ENCODE measurements at regions not wholly inside any gene's neighbourhood (a gene's known extent, or its start where the extent isn't known, plus 50 kb on each side); places are given as distances from the start of the nearest gene placed in this dataset.

DNA sequence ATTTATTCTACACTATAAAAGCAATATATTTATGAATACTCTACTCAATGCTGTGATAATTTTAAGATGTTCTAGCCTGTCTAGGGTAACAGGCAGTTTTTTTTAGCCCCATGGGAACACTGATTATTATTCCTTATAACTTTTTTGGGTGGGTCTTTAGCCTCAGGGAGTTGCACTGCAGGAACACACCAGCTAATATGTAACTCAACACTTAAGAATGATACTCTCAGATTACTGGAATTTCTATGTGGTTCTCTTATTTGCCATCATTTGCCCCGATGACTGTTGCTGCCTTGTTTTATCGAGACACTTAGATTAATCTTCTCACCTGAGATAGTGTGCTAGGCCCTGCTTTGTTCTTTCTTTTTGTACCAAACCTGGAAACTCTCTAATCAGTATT lies 396.9 kb upstream of the SLITRK1 start:
- no peak overlapping the region for H3K27ac ChIP-seq (ENCODE audit: low read length)
- no peaks in the 10 kb centered on the region for H3K4me1 ChIP-seq (ENCODE audit: control insufficient read depth, insufficient read depth, low read length)

DNA sequence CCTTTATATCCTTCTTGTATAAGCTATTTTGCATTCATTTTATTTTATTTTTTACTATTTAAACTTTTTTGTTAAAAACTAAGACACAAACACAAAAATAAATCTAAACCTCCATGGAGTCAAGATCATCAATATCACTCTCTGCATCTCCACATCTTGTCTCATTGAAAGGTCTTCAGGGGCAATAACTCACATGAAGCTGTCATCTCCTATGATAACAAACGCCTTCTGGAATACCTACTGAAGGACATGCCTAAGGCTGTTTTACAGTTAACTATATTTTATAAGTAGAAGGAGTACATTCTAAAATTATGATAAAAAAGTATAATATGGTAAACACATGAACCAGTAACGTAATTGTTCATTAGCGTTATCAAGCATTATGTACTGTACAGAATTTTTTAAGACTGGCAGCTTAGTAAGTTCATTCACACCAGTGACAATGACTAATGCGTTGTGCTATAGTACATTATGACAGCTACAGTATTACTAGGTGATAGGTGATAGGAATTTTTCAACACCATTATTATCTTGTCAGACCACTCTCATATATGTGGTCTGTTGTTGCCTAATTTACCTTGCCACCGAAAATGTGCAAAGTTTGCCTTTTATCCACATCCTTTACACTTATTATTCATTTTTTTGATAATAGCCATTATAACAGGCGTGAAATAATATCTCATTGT lies 390.7 kb upstream of the SLITRK1 start:
- H3K9ac ChIP-seq (ENCODE audit: low read length in 2 of 2), result no peak overlapping the region
- no peaks in the 10 kb centered on the region for H3K4me1 ChIP-seq (ENCODE audit: control insufficient read depth, insufficient read depth, low read length)
- H3K4me3 ChIP-seq (ENCODE audit: low read length in 2 of 2), result no peak overlapping the region
- H3K27ac ChIP-seq (ENCODE audit: low read length), result no peak overlapping the region
- H3K36me3 ChIP-seq (ENCODE audit: control insufficient read depth in 2 of 2, insufficient read depth in 2 of 2, low read length in 2 of 2), result no peaks in the 10 kb centered on the region
- H3K27me3 ChIP-seq (ENCODE audit: control insufficient read depth in 1 of 2, insufficient read depth in 2 of 2, low read length in 2 of 2), result no peaks in the 10 kb centered on the region
- no peaks in the 10 kb centered on the region for H3K9me3 ChIP-seq (ENCODE audit: control insufficient read depth in 2 of 2, low read length in 2 of 2)

More for the DNA sequence above, 396.9 kb upstream of the SLITRK1 start:
- Histone ChIP-seq H3K9ac (ENCODE audit: low read length in 2 of 2) (no peak overlapping the region), H3K9me3 (ENCODE audit: control insufficient read depth in 2 of 2, low read length in 2 of 2) (no peaks in the 10 kb centered on the region), H3K36me3 (ENCODE audit: control insufficient read depth in 2 of 2, insufficient read depth in 2 of 2, low read length in 2 of 2) (no peaks in the 10 kb centered on the region), H3K4me3 (ENCODE audit: low read length in 2 of 2) (no peak overlapping the region), H3K27me3 (ENCODE audit: control insufficient read depth in 1 of 2, insufficient read depth in 2 of 2, low read length in 2 of 2) (no peaks in the 10 kb centered on the region)

DNA sequence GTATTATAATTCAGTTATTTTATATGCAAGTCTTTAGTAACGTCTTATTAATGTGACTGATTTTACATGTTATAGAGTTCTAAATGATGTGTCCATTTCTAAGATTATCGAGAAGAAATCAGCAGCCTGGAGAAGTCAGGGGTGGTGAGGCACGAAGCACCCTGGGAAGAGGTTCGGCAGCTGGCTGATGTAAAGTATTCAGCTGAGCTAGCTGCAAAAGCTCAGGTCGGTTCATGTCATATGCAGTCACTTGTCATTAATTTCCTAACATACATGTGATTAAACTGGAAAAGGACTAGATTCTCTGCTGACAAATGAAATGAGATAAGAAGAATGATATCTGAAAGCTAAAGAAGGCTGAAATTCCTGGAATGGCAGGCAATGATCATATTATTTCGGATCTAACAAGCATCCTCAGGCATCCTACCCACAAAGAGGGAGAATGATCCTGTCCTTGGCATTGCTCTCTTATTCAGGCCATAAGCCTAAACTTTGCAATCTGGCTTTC lies 383.0 kb upstream of the SLITRK1 start:
- no peak overlapping the region for H3K27ac ChIP-seq (ENCODE audit: low read length)
- no peak overlapping the region for H3K4me3 ChIP-seq (ENCODE audit: low read length in 2 of 2)
- no peaks in the 10 kb centered on the region for H3K9me3 ChIP-seq (ENCODE audit: control insufficient read depth in 2 of 2, low read length in 2 of 2)
- H3K9ac ChIP-seq (ENCODE audit: low read length in 2 of 2), result no peak overlapping the region
- no peaks in the 10 kb centered on the region for H3K27me3 ChIP-seq (ENCODE audit: control insufficient read depth in 1 of 2, insufficient read depth in 2 of 2, low read length in 2 of 2)
- no peaks in the 10 kb centered on the region for H3K4me1 ChIP-seq (ENCODE audit: control insufficient read depth, insufficient read depth, low read length)
- no peaks in the 10 kb centered on the region for H3K36me3 ChIP-seq (ENCODE audit: control insufficient read depth in 2 of 2, insufficient read depth in 2 of 2, low read length in 2 of 2)

DNA sequence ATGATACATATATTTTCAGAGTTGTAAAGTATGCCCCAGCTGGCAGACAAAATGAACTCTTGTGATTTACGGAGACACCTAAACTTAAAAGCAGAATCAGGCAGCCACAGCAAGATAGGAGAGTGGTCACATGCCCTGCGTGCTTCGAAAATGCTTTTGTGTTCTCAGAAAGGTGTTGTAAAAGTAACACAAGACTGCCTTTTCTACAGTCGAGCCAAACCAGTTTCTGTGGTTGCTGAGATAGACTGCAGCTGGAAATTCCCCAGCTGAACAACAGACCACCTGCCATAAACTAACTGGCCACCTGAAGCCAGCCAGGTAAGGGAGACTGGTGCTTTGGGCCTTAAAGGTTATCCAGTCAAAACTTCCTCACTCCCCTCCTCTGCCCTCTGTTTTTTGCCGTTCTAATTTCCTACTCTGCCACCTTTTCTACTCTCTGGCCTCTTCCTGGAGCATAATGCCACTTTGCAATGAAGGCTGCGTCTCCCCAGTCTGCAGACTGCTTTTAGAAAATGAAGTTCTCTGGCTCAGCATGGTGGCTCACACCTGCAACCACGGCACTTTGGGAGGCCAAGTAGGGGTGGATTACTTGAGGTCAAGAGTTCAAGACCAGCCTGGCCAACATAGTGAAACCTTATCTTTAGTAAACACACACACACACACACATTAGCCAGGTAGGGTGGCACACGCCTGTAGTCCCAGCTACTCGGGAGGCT lies 381.2 kb upstream of the SLITRK1 start:
- H3K27ac ChIP-seq (ENCODE audit: low read length), result no peak overlapping the region
- H3K9me3 ChIP-seq (ENCODE audit: control insufficient read depth in 2 of 2, low read length in 2 of 2), result no peaks in the 10 kb centered on the region

DNA sequence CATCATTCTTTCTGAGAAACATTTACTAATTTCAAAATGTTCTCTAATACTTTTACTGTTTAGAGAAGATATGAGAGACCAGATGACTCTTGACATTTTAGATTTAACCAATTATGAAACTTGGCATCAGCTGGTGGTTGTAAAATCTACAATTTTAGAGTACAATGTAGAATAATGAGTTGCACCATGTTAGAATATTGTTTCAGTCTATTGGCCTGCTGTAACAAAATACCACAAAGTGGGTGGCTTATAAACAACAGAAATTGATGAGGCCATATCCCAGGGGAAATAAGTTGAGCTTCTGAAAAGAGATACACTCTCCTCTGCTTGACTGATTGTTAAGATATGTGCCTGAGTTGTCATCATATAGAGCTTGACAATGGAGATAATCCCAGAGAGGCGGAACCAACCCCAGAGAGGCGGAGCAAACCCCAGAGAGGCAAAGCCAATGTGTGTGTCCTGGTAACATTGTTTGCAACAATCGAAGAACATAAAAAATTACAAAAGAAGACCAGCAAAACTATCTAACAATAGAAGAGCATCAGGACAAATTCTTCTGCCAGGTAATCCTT lies 373.0 kb upstream of the SLITRK1 start:
- Histone ChIP-seq H3K27me3 (ENCODE audit: control insufficient read depth in 1 of 2, insufficient read depth in 2 of 2, low read length in 2 of 2) (no peaks in the 10 kb centered on the region), H3K4me3 (ENCODE audit: low read length in 2 of 2) (no peak overlapping the region), H3K9me3 (ENCODE audit: control insufficient read depth in 2 of 2, low read length in 2 of 2) (peaks cover 2 to 5% of the 10 kb centered on the region in 2 donors), H3K27ac (ENCODE audit: low read length) (no peak overlapping the region), H3K9ac (ENCODE audit: low read length in 2 of 2) (no peak overlapping the region), H3K36me3 (ENCODE audit: control insufficient read depth in 2 of 2, insufficient read depth in 2 of 2, low read length in 2 of 2) (no peaks in the 10 kb centered on the region), H3K4me1 (ENCODE audit: control insufficient read depth, insufficient read depth, low read length) (no peaks in the 10 kb centered on the region)

More for the DNA sequence above, 381.2 kb upstream of the SLITRK1 start:
- no peaks in the 10 kb centered on the region for H3K36me3 ChIP-seq (ENCODE audit: control insufficient read depth in 2 of 2, insufficient read depth in 2 of 2, low read length in 2 of 2)
- no peak overlapping the region for H3K9ac ChIP-seq (ENCODE audit: low read length in 2 of 2)
- H3K4me1 ChIP-seq (ENCODE audit: control insufficient read depth, insufficient read depth, low read length), result no peaks in the 10 kb centered on the region
- no peak overlapping the region for H3K4me3 ChIP-seq (ENCODE audit: low read length in 2 of 2)
- no peaks in the 10 kb centered on the region for H3K27me3 ChIP-seq (ENCODE audit: control insufficient read depth in 1 of 2, insufficient read depth in 2 of 2, low read length in 2 of 2)

DNA sequence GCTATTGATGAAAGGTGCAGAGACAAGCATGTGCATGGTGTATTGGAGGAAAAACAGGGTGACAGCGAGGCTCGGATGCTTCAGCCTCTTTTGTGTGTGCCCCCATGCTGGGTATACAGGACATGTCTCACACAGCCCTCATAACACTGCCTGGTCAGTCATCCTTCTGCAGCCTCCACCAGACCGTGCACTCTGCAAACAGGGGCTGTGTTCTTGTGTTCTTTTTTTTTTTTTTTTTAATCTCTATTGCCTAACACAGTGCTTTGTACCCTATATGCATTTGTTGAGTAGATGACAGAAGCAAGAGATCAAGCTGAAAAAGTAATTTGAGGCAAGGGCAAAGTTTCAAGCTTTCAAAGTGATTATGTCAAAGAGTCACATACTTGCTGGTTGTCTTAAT lies 367.2 kb upstream of the SLITRK1 start:
- no peaks in the 10 kb centered on the region for H3K27me3 ChIP-seq (ENCODE audit: control insufficient read depth in 1 of 2, insufficient read depth in 2 of 2, low read length in 2 of 2)
- H3K9me3 ChIP-seq (ENCODE audit: control insufficient read depth in 2 of 2, low read length in 2 of 2), result peaks cover 2 to 5% of the 10 kb centered on the region in 2 donors
- no peaks in the 10 kb centered on the region for H3K4me1 ChIP-seq (ENCODE audit: control insufficient read depth, insufficient read depth, low read length)

DNA sequence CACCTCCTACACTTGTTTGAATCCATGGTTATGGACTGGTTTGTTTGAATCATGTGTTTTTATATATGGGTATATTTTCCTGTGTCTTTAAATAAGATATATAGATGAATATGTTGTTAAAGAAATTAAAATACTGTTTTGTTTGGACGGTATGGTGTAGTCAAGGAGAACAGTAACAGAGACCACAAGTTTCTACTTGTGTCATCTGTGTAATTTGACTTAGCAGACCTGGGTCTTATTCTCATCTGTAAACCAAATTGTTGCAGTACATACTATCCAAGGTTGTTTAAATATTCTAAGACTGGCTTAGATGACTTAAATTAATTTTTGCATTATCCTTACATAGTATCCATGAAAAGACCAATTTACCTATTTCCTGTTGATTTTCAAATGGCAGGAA lies 361.1 kb upstream of the SLITRK1 start:
- Histone ChIP-seq H3K4me1 (ENCODE audit: control insufficient read depth, insufficient read depth, low read length) (no peaks in the 10 kb centered on the region), H3K9me3 (ENCODE audit: control insufficient read depth in 2 of 2, low read length in 2 of 2) (no peaks in the 10 kb centered on the region), H3K9ac (ENCODE audit: low read length in 2 of 2) (no peak overlapping the region), H3K4me3 (ENCODE audit: low read length in 2 of 2) (no peak overlapping the region), H3K36me3 (ENCODE audit: control insufficient read depth in 2 of 2, insufficient read depth in 2 of 2, low read length in 2 of 2) (no peaks in the 10 kb centered on the region), H3K27ac (ENCODE audit: low read length) (no peak overlapping the region), H3K27me3 (ENCODE audit: control insufficient read depth in 1 of 2, insufficient read depth in 2 of 2, low read length in 2 of 2) (no peaks in the 10 kb centered on the region)

More for the DNA sequence above, 367.2 kb upstream of the SLITRK1 start:
- Histone ChIP-seq H3K9ac (ENCODE audit: low read length in 2 of 2) (no peak overlapping the region), H3K36me3 (ENCODE audit: control insufficient read depth in 2 of 2, insufficient read depth in 2 of 2, low read length in 2 of 2) (no peaks in the 10 kb centered on the region), H3K4me3 (ENCODE audit: low read length in 2 of 2) (no peak overlapping the region), H3K27ac (ENCODE audit: low read length) (no peak overlapping the region)

DNA sequence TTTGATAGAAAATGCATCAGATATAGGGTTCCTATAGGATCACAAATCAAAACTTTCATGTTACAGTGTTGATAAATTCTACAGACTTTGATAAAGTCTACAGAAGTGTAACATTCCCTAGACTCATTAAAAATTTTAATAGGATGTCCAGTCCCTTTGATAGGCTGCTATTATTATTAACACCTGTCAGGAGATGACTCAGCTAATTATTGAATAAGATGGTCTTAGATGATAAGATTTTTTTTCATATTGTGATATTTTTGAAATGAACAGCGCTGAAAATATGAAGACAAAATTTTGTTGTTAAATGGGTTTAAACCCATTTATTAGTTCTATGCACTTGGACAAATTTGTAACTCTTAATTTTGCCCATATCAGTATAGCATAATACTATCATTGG lies 356.8 kb upstream of the SLITRK1 start:
- Histone ChIP-seq H3K9me3 (ENCODE audit: control insufficient read depth in 2 of 2, low read length in 2 of 2) (no peaks in the 10 kb centered on the region), H3K27me3 (ENCODE audit: control insufficient read depth in 1 of 2, insufficient read depth in 2 of 2, low read length in 2 of 2) (no peaks in the 10 kb centered on the region), H3K9ac (ENCODE audit: low read length in 2 of 2) (no peak overlapping the region), H3K36me3 (ENCODE audit: control insufficient read depth in 2 of 2, insufficient read depth in 2 of 2, low read length in 2 of 2) (no peaks in the 10 kb centered on the region), H3K4me1 (ENCODE audit: control insufficient read depth, insufficient read depth, low read length) (no peaks in the 10 kb centered on the region), H3K4me3 (ENCODE audit: low read length in 2 of 2) (no peak overlapping the region), H3K27ac (ENCODE audit: low read length) (no peak overlapping the region)

DNA sequence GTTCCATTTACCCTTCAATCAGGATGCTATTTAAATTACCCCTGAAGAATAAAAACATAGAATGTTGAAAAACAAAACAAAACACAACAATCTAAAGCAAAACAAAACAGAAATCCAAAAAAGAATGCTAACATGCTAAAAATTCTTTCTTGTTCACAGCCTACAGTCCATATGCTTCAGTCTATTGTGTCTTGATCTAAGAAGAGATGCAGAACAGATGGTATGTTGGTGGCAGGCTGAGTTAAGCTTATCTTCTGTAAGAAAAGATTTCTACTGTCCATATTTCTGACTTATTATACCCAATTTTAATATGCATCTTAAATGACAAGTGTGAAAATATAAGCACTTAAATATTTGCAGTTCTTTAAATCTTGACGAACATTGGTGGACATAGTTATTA lies 356.1 kb upstream of the SLITRK1 start:
- Histone ChIP-seq H3K27ac (ENCODE audit: low read length) (no peak overlapping the region), H3K4me1 (ENCODE audit: control insufficient read depth, insufficient read depth, low read length) (no peaks in the 10 kb centered on the region), H3K36me3 (ENCODE audit: control insufficient read depth in 2 of 2, insufficient read depth in 2 of 2, low read length in 2 of 2) (no peaks in the 10 kb centered on the region), H3K4me3 (ENCODE audit: low read length in 2 of 2) (no peak overlapping the region), H3K27me3 (ENCODE audit: control insufficient read depth in 1 of 2, insufficient read depth in 2 of 2, low read length in 2 of 2) (no peaks in the 10 kb centered on the region), H3K9me3 (ENCODE audit: control insufficient read depth in 2 of 2, low read length in 2 of 2) (no peaks in the 10 kb centered on the region), H3K9ac (ENCODE audit: low read length in 2 of 2) (no peak overlapping the region)

DNA sequence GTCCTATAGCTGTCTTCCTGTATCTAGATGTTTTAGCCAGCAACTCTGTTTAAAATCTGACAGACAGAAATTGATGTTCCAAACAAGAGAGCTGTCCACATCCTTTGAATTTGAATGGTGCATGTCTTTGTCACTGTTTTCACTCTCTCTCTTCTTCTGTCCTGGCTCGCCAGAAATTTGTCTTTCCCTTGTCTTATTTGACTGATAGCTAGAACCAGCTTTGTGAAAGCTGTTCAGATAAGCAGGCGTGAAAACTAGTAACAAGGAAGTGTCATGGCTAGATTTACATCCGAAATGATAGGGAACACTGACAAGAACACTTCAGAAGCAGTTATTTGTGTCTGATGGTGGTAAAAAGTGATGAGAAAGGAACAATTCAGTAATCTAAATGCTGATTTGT lies 354.9 kb upstream of the SLITRK1 start:
- H3K27me3 ChIP-seq (ENCODE audit: control insufficient read depth in 1 of 2, insufficient read depth in 2 of 2, low read length in 2 of 2), result no peaks in the 10 kb centered on the region
- H3K36me3 ChIP-seq (ENCODE audit: control insufficient read depth in 2 of 2, insufficient read depth in 2 of 2, low read length in 2 of 2), result no peaks in the 10 kb centered on the region
- H3K27ac ChIP-seq (ENCODE audit: low read length), result no peak overlapping the region
- H3K4me3 ChIP-seq (ENCODE audit: low read length in 2 of 2), result no peak overlapping the region
- H3K9me3 ChIP-seq (ENCODE audit: control insufficient read depth in 2 of 2, low read length in 2 of 2), result no peaks in the 10 kb centered on the region
- no peaks in the 10 kb centered on the region for H3K4me1 ChIP-seq (ENCODE audit: control insufficient read depth, insufficient read depth, low read length)
- H3K9ac ChIP-seq (ENCODE audit: low read length in 2 of 2), result no peak overlapping the region

DNA sequence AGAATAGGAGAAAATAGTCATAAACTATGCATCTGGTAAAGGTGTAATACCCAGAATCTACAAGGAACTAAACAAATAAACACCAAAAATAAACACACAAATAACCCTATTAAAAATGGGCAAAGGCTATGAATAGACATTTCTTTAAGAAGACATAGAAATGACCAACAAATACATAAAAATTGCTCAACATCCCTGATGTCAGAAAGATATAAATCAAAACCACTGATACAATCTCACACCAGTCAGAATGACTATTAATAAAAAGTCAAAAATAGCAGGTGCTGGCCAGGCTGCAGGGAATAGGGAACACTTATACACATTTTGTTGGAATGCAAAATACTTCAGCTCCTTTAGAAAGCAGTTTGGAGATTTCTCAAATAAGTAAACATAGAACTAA lies 352.1 kb upstream of the SLITRK1 start:
- H3K4me3 ChIP-seq (ENCODE audit: low read length in 2 of 2), result no peak overlapping the region
- H3K9me3 ChIP-seq (ENCODE audit: control insufficient read depth in 2 of 2, low read length in 2 of 2), result no peaks in the 10 kb centered on the region
- no peak overlapping the region for H3K27ac ChIP-seq (ENCODE audit: low read length)
- no peaks in the 10 kb centered on the region for H3K27me3 ChIP-seq (ENCODE audit: control insufficient read depth in 1 of 2, insufficient read depth in 2 of 2, low read length in 2 of 2)
- no peak overlapping the region for H3K9ac ChIP-seq (ENCODE audit: low read length in 2 of 2)
- no peaks in the 10 kb centered on the region for H3K4me1 ChIP-seq (ENCODE audit: control insufficient read depth, insufficient read depth, low read length)
- no peaks in the 10 kb centered on the region for H3K36me3 ChIP-seq (ENCODE audit: control insufficient read depth in 2 of 2, insufficient read depth in 2 of 2, low read length in 2 of 2)

Measured in stomach smooth muscle (tissue), 2 donors.